ENCODE measurements at regions not wholly inside any gene's neighbourhood (a gene's known extent, or its start where the extent isn't known, plus 50 kb on each side); places are given as distances from the start of the nearest gene placed in this dataset.

DNA sequence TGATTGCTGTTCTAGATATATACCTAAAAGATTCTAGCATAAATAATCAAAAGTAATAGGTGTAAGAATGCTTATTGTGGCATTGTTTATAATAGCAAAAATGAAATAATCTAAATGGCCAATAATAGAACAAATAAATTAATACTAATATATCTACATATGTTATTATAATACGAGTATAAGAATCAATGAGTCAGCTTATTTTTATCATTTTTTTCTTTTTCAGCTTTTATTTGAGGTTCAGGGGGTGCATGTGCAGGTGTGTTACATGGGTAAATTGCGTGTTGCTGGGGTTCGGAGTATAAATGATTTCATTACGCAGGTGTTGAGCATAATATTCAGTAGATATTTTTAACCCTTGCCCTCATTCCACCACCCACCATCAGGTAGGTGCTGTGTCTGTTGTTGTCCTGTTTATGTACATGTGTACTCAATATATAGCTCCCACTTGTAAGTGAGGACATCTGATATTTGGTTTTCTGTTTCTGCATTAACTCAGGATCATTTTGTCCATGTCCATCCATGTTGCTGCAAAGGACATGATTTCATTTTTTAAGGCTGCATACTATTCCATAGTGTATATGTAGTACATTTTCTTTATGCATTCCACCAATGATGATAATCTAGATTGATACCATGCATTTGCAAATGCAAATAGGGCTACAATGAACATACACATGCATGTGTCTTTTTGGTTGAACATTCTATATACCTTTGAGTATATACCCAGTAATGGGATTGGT, 122.2 kb upstream of the GMNC start:
- Histone ChIP-seq H2BK120ac (ENCODE audit: low read depth, low read length, poor library complexity, severe bottlenecking) (no peak overlapping the region), H2BK5ac (ENCODE audit: insufficient read length, low read length) (no peak overlapping the region), H3T11ph (ENCODE audit: low read length) (no peak overlapping the region), H2BK15ac (ENCODE audit: low read depth, low read length) (no peak overlapping the region), H3K27me3 (ENCODE audit: insufficient read depth, low read length) (no peaks in the 10 kb centered on the region), H3K23me2 (ENCODE audit: insufficient read length, low read depth, low read length, poor library complexity, severe bottlenecking) (no peaks in the 10 kb centered on the region), H4K5ac (ENCODE audit: insufficient read length, low read depth, low read length) (no peak overlapping the region), H3K18ac (ENCODE audit: insufficient read length, low read depth, low read length) (no peak overlapping the region), H3K4ac (ENCODE audit: low read depth, low read length) (no peak overlapping the region), H3K27ac (ENCODE audit: insufficient read length, low read depth, low read length) (no peak overlapping the region), H4K8ac (replicated peaks; ENCODE audit: insufficient read length, low read depth, low read length) (no peak overlapping the region), H4K20me1 (ENCODE audit: control insufficient read depth, insufficient read depth, insufficient read length) (no peaks in the 10 kb centered on the region), H3K9ac (ENCODE audit: extremely low read depth, insufficient read length, low read length) (no peak overlapping the region), H4K91ac (ENCODE audit: insufficient read length, low read depth, low read length) (no peak overlapping the region), H3K79me1 (ENCODE audit: insufficient read depth, low read depth, low read length, poor library complexity, severe bottlenecking) (no peaks in the 10 kb centered on the region), H2AK5ac (ENCODE audit: insufficient read length, low read length) (no peak overlapping the region), H3K4me1 (ENCODE audit: insufficient read depth, low read length) (no peaks in the 10 kb centered on the region), H3K14ac (ENCODE audit: insufficient read depth, low read length) (no peak overlapping the region), H3K79me2 (ENCODE audit: insufficient read depth, low read length) (no peaks in the 10 kb centered on the region), H2AFZ (ENCODE audit: low read length) (no peak overlapping the region), H3K23ac (ENCODE audit: insufficient read length, low read depth, low read length) (no peak overlapping the region), H2BK12ac (ENCODE audit: insufficient read length, low read depth, low read length) (no peak overlapping the region), H3K9me3 (ENCODE audit: control insufficient read depth, low read depth, low read length) (peaks cover 15% of the 10 kb centered on the region), H3K4me2 (ENCODE audit: insufficient read depth, insufficient read length, low read length) (no peak overlapping the region), H2BK20ac (ENCODE audit: low read depth, low read length, poor library complexity, severe bottlenecking) (no peak overlapping the region), H3K56ac (ENCODE audit: insufficient read length, low read depth, low read length) (no peak overlapping the region)
- Mint-ChIP-seq H3K4me1 (peaks cover 16 to 17% of the 10 kb centered on the region in 2 experiments), H3K4me3 (no peak overlapping the region), H3K27me3 (ENCODE audit: low read depth) (no peaks in the 10 kb centered on the region), H3K9me3 (peaks cover 32 to 36% of the 10 kb centered on the region in 2 experiments), H3K36me3 (ENCODE audit: insufficient read depth in 1 of 3, low read depth in 3 of 3) (peaks cover 16 to 30% (median 27%) of the 10 kb centered on the region in 3 experiments), H3K27ac (no peak overlapping the region)
- no CpG with 5 or more reads among the region's 4 CpGs for WGBS (ENCODE audit: extremely low coverage, insufficient read length, low lambda C conversion rate)
- DNase-seq, result no peak
- TF ChIP-seq, protein P1, sequence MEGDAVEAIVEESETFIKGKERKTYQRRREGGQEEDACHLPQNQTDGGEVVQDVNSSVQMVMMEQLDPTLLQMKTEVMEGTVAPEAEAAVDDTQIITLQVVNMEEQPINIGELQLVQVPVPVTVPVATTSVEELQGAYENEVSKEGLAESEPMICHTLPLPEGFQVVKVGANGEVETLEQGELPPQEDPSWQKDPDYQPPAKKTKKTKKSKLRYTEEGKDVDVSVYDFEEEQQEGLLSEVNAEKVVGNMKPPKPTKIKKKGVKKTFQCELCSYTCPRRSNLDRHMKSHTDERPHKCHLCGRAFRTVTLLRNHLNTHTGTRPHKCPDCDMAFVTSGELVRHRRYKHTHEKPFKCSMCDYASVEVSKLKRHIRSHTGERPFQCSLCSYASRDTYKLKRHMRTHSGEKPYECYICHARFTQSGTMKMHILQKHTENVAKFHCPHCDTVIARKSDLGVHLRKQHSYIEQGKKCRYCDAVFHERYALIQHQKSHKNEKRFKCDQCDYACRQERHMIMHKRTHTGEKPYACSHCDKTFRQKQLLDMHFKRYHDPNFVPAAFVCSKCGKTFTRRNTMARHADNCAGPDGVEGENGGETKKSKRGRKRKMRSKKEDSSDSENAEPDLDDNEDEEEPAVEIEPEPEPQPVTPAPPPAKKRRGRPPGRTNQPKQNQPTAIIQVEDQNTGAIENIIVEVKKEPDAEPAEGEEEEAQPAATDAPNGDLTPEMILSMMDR (conservative IDR thresholded peaks at IDR 0.05), result no peak

All from H9 (cell line).